Gastrocnemius medialis (tissue), 4 donors: ENCODE measurements at regions not wholly inside any gene's neighbourhood (a gene's known extent, or its start where the extent isn't known, plus 50 kb on each side); places are given as distances from the start of the nearest gene placed in this dataset.

Experiments
- CTCF ChIP-seq, 5 experiments: fragments of 450-650 bp in 3 of 5; fragments of 200-600 bp in 2 of 5; sonication (generic) in 2 of 5; IDR thresholded peaks in 4 of 5; conservative IDR thresholded peaks in 1 of 5; 1 replicate in 4 of 5; 2 replicates in 1 of 5; pipeline ENCODE4 v1.5.1; 2016 to 2019; ENCODE audit warnings: antibody characterized with exemption in 5 of 5, mild to moderate bottlenecking in 3 of 5, moderate library complexity in 3 of 5
- POLR2A ChIP-seq, 2 donors: fragments of 450-650 bp; IDR thresholded peaks; one replicate each; pipeline ENCODE4 v1.6.1; 2017; ENCODE audit warnings: antibody characterized with exemption in 2 of 2, mild to moderate bottlenecking in 2 of 2, moderate library complexity in 2 of 2

GRCh38 chr5:162672061-162672460, 604.5 kb downstream of the GABRG2 start:
- TF ChIP-seq CTCF (IDR thresholded peaks at IDR 0.05 in 4 of 5, conservative IDR thresholded peaks at IDR 0.05 in 1 of 5) (no peak), POLR2A (IDR thresholded peaks at IDR 0.05) (no peak)
